ENCODE measurements at regions not wholly inside any gene's neighbourhood (a gene's known extent, or its start where the extent isn't known, plus 50 kb on each side); places are given as distances from the start of the nearest gene placed in this dataset.

DNA sequence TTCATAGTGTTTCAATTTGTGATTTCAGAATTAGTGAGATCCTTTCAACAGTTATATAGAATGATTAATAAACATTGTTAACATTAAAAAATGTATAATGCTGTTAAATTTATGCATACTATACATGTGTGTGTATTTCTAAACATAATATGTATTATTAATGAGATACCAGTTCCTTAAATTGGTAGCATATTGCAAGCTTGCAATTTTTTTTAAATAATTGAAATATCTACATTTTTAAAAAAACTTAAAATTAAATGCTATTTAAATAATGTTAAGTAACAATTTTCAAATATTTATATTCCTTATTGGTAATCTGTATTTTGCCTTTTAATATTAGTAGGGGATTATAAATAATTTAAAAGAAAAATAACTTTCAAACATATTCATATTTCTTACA, 1479.5 kb upstream of the PCDH7 start:
- Histone ChIP-seq H3K36me3 (no peaks in the 10 kb centered on the region), H3K27ac (no peak overlapping the region), H3K4me1 (no peaks in the 10 kb centered on the region), H3K9me3 (no peaks in the 10 kb centered on the region), H3K4me3 (no peak overlapping the region), H3K27me3 (no peaks in the 10 kb centered on the region)
- intact Hi-C loops (cut with DNase I) = no loop called here
- TF ChIP-seq, protein P1, sequence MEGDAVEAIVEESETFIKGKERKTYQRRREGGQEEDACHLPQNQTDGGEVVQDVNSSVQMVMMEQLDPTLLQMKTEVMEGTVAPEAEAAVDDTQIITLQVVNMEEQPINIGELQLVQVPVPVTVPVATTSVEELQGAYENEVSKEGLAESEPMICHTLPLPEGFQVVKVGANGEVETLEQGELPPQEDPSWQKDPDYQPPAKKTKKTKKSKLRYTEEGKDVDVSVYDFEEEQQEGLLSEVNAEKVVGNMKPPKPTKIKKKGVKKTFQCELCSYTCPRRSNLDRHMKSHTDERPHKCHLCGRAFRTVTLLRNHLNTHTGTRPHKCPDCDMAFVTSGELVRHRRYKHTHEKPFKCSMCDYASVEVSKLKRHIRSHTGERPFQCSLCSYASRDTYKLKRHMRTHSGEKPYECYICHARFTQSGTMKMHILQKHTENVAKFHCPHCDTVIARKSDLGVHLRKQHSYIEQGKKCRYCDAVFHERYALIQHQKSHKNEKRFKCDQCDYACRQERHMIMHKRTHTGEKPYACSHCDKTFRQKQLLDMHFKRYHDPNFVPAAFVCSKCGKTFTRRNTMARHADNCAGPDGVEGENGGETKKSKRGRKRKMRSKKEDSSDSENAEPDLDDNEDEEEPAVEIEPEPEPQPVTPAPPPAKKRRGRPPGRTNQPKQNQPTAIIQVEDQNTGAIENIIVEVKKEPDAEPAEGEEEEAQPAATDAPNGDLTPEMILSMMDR (IDR thresholded peaks at IDR 0.05) = no peak
- no peak for TF ChIP-seq POLR2A (IDR thresholded peaks at IDR 0.05)
- no peak for DNase-seq

DNA sequence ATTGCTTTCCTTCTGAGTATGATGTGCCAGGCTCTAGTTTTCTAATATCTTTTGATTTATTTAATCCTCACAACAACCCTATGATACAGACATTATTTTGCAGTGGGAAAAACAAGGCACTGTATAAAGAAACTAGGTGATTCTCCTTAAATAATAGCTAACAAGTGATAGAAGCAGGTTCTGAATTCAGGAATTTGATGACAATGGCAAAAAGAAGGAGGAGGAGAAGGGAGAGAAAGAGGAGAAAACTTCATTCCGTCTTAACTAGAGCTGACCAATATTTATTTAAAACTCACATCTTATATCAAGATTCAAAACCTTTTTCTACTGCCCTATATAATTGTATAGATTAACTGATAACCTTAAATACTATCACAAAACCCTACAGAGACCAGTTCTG, 1477.1 kb upstream of the PCDH7 start:
- no peaks in the 10 kb centered on the region for H3K27me3 ChIP-seq
- TF ChIP-seq, protein P1 (IDR thresholded peaks at IDR 0.05) = no peak
- no peak for TF ChIP-seq POLR2A (IDR thresholded peaks at IDR 0.05)
- no peaks in the 10 kb centered on the region for H3K36me3 ChIP-seq
- H3K4me3 ChIP-seq = no peak overlapping the region
- H3K9me3 ChIP-seq = no peaks in the 10 kb centered on the region
- no peak for DNase-seq
- H3K4me1 ChIP-seq = no peaks in the 10 kb centered on the region
- WGBS, 2 donors = 62 to 83% methylated on average over 1 of the region's 1 CpG
- no peak overlapping the region for H3K27ac ChIP-seq
- intact Hi-C loops (cut with DNase I) = no loop called here

DNA sequence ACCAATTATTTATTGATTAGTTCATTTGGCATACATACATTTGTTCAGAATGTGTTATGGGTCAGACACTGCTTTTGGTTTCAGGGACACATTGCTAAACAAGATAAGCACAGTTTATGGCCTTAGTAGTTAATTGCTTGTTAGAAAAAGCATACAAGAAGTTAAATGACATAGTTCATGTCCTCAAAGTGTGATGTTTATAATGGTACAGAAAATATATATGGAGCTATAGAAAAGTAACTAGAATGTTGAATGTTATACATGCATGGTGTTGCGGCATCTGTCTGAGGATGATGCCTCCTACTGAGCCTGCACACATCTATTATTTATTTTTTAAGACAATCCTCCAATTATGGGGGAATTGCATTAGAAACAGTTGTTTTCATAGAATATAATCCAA, 1476.3 kb upstream of the PCDH7 start:
- TF ChIP-seq POLR2A (IDR thresholded peaks at IDR 0.05) = no peak
- TF ChIP-seq, protein P1 (IDR thresholded peaks at IDR 0.05) = no peak
- no peak for DNase-seq
- Histone ChIP-seq H3K4me3 (no peak overlapping the region), H3K27ac (no peak overlapping the region), H3K9me3 (no peaks in the 10 kb centered on the region), H3K36me3 (no peaks in the 10 kb centered on the region), H3K27me3 (no peaks in the 10 kb centered on the region), H3K4me1 (no peaks in the 10 kb centered on the region)
- 76 to 85% methylated on average over 1 of the region's 1 CpG for WGBS, 2 donors
- intact Hi-C loops (cut with DNase I) = no loop called here

DNA sequence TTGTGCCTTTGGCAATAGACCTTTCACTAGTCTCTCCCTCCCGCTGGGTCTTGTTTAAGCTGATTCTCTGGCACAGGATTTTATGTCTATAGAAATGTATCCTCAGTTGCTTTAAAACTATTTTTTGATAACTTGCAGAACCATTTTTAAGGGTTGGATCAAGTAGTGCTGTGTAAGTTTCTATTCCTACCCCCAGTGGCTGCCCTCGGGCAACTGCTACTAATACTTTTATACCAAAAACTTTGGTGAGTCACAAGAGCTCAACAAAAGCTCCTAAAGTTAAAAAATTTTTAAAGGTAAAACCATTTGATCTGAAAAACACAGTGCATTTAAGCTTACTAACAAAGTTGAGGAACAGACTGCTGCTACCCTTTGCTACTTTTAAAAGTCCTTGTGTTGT, 1460.6 kb upstream of the PCDH7 start:
- Histone ChIP-seq H3K36me3 (no peaks in the 10 kb centered on the region), H3K4me1 (no peaks in the 10 kb centered on the region), H3K27me3 (no peaks in the 10 kb centered on the region), H3K27ac (no peak overlapping the region), H3K9me3 (no peaks in the 10 kb centered on the region), H3K4me3 (no peak overlapping the region)
- DNase-seq = no peak
- intact Hi-C loops (cut with DNase I) = no loop called here
- WGBS, 2 donors = 45 to 50% methylated on average over 2 of the region's 2 CpGs
- TF ChIP-seq, protein P1 (IDR thresholded peaks at IDR 0.05) = no peak
- no peak for TF ChIP-seq POLR2A (IDR thresholded peaks at IDR 0.05)

DNA sequence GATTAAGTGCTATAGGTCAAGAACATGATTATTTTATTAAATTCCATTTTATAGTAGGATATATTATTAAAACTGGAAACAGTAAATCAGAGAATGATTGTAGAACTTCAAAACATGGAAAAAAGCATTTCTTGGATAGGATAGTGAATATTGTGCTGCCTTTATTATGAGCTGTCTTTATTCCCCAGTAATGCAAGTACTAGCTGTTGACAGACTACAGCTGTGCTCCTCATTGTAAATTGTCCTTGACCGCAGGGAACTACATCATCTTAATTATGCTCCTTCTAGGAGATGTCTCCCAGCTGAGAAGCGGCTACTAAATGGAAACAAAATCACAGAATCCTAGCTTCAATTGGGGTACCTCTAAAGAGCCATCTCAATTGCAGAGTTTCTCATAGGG, 1457.2 kb upstream of the PCDH7 start:
- TF ChIP-seq, protein P1 (IDR thresholded peaks at IDR 0.05) = no peak
- no peak for TF ChIP-seq POLR2A (IDR thresholded peaks at IDR 0.05)
- no peaks in the 10 kb centered on the region for H3K27me3 ChIP-seq
- WGBS, 2 donors = 48 to 74% methylated on average over 2 of the region's 2 CpGs
- no peaks in the 10 kb centered on the region for H3K4me1 ChIP-seq
- intact Hi-C loops (cut with DNase I) = no loop called here
- no peaks in the 10 kb centered on the region for H3K36me3 ChIP-seq
- H3K27ac ChIP-seq = no peak overlapping the region
- no peaks in the 10 kb centered on the region for H3K9me3 ChIP-seq
- no peak overlapping the region for H3K4me3 ChIP-seq
- DNase-seq = no peak
